ENCODE measurements at regions not wholly inside any gene's neighbourhood (a gene's known extent, or its start where the extent isn't known, plus 50 kb on each side); places are given as distances from the start of the nearest gene placed in this dataset.
"Not testable (repeated sequence)": the region's sequence is repeated elsewhere in the genome, so short reads cannot be mapped to it uniquely, and the experiment has no call there.

DNA sequence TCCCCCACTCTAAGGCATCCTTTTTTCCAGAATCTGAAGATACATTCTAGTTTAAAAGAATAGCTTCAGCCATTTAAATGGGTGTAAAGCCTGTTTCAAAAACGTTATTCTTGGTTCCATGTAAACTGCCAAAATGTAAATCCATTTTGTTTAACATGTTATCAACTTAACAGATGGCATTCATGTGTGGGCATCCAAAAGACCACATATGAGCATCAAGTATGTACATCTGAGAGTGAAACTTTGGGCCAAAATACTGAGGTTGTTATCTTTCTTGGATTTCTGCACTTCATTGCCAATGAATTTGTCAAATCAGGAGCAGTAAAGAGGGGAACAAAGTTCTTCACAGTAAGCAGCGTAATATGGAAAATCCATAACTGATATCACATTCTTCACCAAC, 395.4 kb downstream of the ZNF804A start:
- DNase-seq: no peak

DNA sequence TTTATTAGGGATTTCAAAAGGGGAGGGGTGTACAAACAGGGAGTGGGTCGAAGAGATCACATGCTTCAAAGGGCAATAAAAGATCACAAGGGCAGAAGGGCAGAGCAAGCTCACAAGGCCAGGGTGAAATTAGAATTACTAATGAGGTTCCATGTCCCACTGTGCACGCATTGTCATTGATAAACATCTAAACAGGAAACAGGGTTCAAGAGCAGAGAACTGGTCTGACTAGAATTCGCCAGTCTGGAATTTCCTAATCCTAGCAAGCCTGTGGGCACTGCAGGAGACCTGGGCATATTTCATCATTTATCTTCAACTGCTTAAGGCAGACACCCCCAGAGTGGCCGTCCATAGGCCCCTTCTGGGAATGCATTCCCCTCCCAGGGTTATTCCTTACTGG, 408.2 kb downstream of the ZNF804A start:
- DNase-seq: no peak

GRCh38 chr2:185012643-185013042, 414.3 kb downstream of the ZNF804A start:
- DNase-seq: no peak

DNA sequence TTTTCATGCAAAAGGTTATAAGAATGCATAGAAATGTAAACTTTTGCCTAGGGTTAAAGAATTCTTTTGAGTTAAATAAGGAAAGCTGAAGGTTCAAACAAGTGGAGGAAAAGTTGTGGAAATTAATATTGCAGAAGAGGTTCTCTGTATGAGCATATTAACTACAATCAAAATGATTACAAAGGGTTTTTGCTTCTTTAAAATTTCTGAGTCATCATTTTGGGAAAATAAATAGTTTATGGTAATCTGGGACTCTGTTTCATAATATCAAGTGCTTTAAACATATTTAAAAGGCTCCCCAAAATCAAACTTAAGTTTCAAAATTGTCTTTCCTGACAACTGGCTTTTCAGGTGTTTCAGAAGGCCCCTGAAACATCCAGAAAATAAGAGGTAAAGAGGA, 415.7 kb downstream of the ZNF804A start:
- DNase-seq: no peak

GRCh38 chr2:185025891-185026290, 427.6 kb downstream of the ZNF804A start:
- DNase-seq: not testable (repeated sequence)

GRCh38 chr2:185035906-185036305, 437.6 kb downstream of the ZNF804A start:
- DNase-seq: no peak

- no peak for DNase-seq
These were observed 446.1 kb downstream of the ZNF804A start for GRCh38 chr2:185044323-185044874.

DNA sequence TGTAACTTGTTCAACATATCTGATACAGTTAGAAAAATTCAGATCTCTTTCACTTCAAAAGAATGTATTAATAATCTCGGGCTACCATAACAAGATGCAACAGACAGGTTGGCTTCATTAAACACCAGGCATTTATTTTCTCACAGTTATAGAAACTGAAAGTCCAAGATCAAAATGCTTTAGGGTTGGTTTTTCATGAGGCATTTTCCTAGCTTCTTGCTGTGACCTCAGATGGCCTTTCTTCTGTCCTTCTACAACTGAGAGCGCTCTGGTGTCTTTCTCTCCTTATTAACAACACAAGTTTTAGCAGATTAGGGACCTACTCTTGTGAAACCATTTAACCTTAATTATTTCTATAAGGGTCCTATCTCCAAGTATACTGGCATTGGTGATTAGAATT, 452.5 kb downstream of the ZNF804A start:
- no peak for DNase-seq

DNA sequence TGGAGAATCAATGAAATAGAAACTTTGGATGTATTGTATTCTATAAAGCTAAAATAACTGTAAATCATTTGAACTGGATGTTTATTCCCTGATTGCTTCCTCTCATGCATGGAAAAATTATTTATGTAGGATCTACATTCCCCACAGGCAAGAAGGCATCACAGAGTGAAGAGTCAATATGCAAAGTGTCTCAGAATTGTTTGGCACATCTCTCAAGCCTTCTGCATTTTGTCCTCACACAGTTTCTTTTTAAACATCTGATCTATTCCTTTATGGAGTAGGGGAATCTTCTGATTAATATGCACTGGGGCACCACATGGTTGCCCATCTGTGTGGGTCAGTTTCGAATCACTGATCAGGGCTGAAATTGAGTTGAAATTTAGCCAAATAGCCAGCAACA, 465.4 kb downstream of the ZNF804A start:
- no peak for DNase-seq

DNA sequence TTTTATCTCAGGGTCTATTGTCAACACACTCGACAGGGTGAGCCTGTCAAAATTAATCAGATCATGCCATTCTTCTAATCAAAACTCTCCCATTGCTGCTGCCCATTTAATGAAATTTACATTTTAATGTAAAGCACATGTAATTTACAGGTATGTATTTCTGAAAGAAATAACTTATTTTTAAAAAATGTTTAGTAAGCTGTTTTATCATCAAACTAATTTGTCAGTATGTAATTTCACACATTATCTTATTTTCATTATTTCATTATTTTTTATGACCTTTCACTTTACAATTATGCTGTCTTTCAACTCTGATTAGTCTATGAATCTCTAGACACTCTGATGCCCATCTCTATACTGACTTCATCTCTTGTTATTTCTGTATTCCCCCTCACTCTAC, 467.8 kb downstream of the ZNF804A start:
- DNase-seq: no peak

- DNase-seq: no peak
These were observed 470.8 kb downstream of the ZNF804A start for GRCh38 chr2:185069107-185069506.

DNA sequence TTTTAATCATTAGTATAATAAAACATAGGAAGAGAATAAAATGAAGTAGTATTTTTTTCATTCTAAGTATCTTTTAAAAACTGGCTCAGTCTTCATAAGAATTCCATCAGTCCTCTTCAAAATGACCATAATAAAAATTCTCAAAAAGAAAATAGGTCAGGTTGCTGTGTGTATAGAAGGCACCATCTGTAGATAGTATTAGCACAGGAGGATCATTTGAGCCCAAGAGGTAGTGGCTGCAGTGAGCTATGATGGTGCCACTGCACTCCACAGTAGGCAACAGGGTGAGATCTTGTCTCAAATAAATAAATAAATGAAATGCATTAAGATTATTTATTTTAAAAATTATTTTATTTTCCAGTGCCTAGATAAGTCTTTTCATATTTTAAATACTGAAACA, 475.8 kb downstream of the ZNF804A start:
- no peak for DNase-seq

- DNase-seq: no peak
These were observed 484.4 kb downstream of the ZNF804A start for GRCh38 chr2:185082749-185083148.

DNA sequence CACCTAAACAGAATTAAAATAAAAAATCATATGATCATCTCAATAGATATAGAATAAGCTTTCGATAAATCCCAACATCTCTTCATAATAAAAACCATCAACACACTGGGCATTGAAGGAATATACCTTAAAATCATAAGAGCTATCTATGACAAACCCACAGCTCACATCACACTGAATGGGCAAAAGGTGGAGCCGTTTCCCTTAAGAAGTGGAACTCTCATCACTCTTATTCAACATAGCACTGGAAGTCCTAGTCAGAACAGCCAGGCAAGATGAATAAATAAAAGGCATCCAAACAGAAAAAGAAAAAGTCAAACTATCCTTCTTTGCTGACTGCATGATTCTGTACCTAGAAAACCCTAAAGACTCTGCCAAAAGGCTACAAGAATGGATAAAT, 510.3 kb downstream of the ZNF804A start:
- no peak for DNase-seq

DNA sequence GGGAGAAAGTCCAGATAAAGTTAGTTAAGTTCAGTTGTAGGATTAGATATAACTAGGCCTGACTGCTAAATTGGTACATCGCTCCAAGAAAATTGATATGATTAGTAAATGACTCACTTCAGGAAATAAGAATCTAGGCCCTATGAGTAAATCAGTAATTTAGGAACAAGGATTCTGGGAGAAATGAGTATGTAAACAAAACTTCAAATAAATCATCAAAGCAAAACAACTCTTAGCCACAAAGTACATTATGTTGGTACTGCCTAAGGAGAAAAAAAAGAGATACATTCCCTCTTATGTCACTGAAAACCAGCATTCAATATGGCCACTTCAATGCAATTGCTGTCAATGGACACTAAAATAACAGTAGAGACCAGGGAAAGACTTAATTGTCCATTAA, 529.1 kb downstream of the ZNF804A start:
- DNase-seq: no peak

DNA sequence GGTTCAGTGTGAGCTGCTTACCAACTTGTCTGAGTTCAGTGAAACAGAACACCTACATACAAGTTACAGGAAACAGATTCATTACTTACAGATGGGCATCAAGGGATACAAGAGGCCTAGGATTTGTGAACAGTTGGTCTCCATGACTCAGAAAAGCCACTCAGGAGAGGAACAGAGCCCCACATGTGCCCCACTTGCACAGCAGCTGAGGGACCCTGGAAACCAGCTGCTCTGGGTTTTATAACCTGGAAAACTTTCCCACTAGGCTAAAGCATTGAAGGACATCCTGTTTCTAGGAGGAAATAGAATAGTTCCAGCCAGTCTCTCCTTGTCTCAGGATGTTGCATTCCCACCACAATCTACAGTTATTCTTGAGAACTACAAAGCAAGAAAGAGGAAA, 530.0 kb downstream of the ZNF804A start:
- DNase-seq: no peak

- DNase-seq: no peak
These were observed 530.7 kb downstream of the ZNF804A start for GRCh38 chr2:185128996-185129395.

- DNase-seq: no peak
These were observed 532.4 kb downstream of the ZNF804A start for GRCh38 chr2:185130685-185131084.

DNA sequence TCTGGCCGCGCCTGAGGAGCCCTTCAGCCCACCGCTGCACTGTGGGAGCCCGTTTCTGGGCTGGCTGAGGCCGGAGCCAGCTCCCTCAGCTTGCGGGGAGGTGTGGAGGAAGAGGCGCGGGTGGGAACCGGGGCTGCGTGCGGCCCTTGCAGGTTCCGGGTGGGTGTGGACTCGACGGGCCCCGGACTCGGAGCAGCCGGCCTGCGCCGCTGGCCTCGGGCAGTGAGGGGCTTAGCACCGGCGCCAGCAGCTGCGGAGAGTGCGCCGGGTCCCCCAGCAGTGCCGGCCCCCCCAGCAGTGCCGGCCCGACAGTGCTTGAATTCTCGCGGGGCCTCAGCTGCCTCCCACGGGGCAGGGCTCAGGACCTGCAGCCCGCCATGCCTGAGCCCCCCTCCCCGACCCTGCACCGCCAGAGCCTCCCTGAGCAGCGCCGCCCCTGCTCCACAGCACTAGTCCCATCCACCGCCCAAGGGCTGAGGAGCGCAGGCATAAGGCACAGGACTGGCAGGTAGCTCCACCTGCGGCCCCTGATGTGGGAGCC, 534.2 kb downstream of the ZNF804A start:
- DNase-seq: no peak

- no peak for DNase-seq
These were observed 539.4 kb downstream of the ZNF804A start for GRCh38 chr2:185137700-185138099.

- no peak for DNase-seq
These were observed 544.3 kb downstream of the ZNF804A start for GRCh38 chr2:185142677-185143076.

DNA sequence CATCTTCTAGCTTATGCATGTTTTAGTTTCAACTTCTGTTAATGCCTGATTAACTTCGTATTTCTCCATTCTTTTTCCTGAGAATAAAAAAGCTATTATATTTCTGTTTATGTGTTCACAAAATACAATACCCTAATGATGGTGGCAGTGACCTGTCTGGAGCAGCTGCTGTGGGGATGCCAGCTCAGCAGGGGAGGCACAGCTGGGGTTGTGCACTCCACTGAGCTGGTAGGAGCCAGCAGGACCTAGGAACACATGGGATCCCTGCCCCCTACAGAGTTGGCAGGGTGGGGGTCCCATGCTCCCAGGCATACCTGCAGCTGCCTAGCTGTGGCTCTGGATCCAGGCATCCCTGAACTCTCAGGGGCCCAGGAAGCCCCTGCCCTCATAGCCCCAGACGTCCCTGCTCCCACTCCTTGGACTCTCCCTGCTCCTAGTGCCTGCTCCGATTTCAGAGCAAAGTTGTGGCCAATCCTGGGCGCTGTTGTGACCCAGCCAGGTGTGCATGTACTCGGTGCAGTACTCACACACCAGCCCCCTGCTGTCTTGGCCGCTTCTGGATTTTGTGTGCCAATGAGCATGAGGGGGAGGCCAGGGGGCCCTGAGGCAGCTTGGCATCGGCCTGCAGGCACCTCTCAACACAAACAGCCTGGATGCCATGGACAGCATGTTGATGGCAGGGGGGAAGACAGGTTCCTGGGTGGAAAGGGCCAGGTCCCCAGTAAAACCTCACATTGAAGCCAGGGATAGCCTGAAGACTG, 546.0 kb downstream of the ZNF804A start:
- DNase-seq: no peak

DNA sequence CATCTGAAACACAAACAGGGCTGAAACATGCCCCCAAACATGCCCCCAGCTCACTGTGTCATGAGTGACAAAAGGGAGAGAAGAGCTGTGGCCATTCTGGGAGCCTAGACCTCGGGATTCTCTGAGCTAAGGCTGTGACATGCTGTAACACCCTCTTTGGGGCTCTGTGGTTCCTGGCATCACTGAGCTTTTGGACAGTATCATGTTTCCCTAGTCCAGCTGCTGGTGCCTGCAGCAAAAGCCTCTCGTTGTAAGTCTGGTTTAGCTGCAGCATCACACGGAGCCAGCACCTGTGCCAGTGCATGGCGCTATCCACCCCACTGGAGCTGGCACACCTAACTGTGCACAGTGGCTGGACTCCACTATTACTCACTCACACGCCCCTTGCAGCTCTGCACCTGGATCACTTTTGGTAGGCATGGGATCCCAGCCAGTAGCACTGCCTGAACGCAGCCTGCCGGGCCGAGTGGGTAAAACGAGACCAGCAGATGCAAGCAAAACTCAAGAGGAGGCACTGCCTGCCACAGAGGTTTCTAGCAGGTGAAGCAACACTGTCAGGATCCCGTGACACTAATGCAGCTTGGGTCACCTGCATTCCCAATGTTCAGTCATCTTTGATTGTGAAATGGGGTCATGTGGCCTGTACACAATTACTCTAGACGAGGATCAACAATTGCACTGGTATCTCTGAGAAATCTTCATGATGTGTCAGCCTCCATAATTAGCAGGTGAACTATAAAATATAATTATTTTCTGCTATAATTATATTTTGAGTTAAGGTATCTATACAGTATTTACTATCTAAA, 547.2 kb downstream of the ZNF804A start:
- no peak for DNase-seq

- no peak for DNase-seq
These were observed 549.0 kb downstream of the ZNF804A start for GRCh38 chr2:185147361-185147760.
